OCI-LY1 (cell line): ENCODE measurements at regions not wholly inside any gene's neighbourhood (a gene's known extent, or its start where the extent isn't known, plus 50 kb on each side); places are given as distances from the start of the nearest gene placed in this dataset.

Experiments
- H2AFZ ChIP-seq: fragments of 200-600 bp; sonication (generic), shearing (Covaris generic); 2 replicates; pipeline ENCODE4 v1.6.0; 2014; ENCODE audit warnings: antibody characterized with exemption, mild to moderate bottlenecking, low read length
- H3F3A ChIP-seq: fragments of 200-600 bp; sonication (generic), shearing (Covaris generic); 2 replicates; pipeline ENCODE4 v1.6.0; 2014; ENCODE audit warnings: mild to moderate bottlenecking, antibody characterized with exemption, low read length, moderate library complexity; ENCODE audit not compliant: insufficient read depth
- H3K27ac ChIP-seq: fragments of 200-600 bp; sonication (generic); 2 replicates; pipeline ENCODE4 v1.5.1; 2014; ENCODE audit warnings: low read length, mixed run types, mild to moderate bottlenecking, low read depth; ENCODE audit not compliant: poor library complexity, severe bottlenecking
- H3K27me3 ChIP-seq: fragments of 200-600 bp; sonication (generic); 2 replicates; pipeline ENCODE4 v1.6.0; 2014; ENCODE audit warnings: antibody characterized with exemption, mild to moderate bottlenecking, low read length, moderate library complexity; ENCODE audit not compliant: insufficient read depth
- H3K36me3 ChIP-seq: fragments of 200-600 bp; sonication (generic); 2 replicates; pipeline ENCODE4 v1.6.1; 2014; ENCODE audit warnings: mild to moderate bottlenecking, antibody characterized with exemption, low read length, moderate library complexity, mixed read lengths; ENCODE audit not compliant: insufficient read depth
- H3K4me1 ChIP-seq: fragments of 200-600 bp; sonication (generic); 2 replicates; pipeline ENCODE4 v1.5.1; 2014; ENCODE audit warnings: mild to moderate bottlenecking, low read length, moderate library complexity; ENCODE audit not compliant: insufficient read depth, severe bottlenecking
- H3K4me2 ChIP-seq: fragments of 200-600 bp; sonication (generic), shearing (Covaris generic); 2 replicates; pipeline ENCODE4 v1.6.1; 2014; ENCODE audit warnings: low read length
- H3K4me3 ChIP-seq: fragments of 200-600 bp; sonication (generic); 2 replicates; pipeline ENCODE4 v1.5.1; 2014; ENCODE audit warnings: low read length, low read depth, mild to moderate bottlenecking, mixed read lengths; ENCODE audit not compliant: poor library complexity, severe bottlenecking
- H3K79me2 ChIP-seq: fragments of 200-600 bp; shearing (Covaris generic); 2 replicates; pipeline ENCODE4 v1.6.1; 2016; ENCODE audit warnings: mixed run types, low read length, mixed read lengths; ENCODE audit not compliant: insufficient read depth
- H3K9ac ChIP-seq: fragments of 200-600 bp; sonication (generic), shearing (Covaris generic); 2 replicates; pipeline ENCODE4 v1.6.1; 2014; ENCODE audit warnings: mild to moderate bottlenecking, low read length, mixed read lengths
- H3K9me2 ChIP-seq: fragments of 200-600 bp; sonication (generic), shearing (Covaris generic); 2 replicates; pipeline ENCODE4 v1.6.1; 2014; ENCODE audit warnings: low read depth, mild to moderate bottlenecking, low read length, mixed read lengths
- H3K9me3 ChIP-seq: fragments of 200-600 bp; shearing (Covaris generic); 2 replicates; pipeline ENCODE4 v1.6.1; 2014; ENCODE audit warnings: low read length, mixed read lengths
- H4K20me1 ChIP-seq: fragments of 200-600 bp; sonication (generic), shearing (Covaris generic); 2 replicates; pipeline ENCODE4 v1.6.0; 2016; ENCODE audit warnings: mild to moderate bottlenecking, low read length; ENCODE audit not compliant: insufficient read depth
- EZH2 ChIP-seq: fragments of 200-600 bp; sonication (generic), shearing (Covaris generic); IDR thresholded peaks from 2 replicates; pipeline ENCODE4 v1.8.0; 2017; ENCODE audit warnings: borderline replicate concordance, mixed run types, mild to moderate bottlenecking, antibody characterized with exemption, low read length, moderate library complexity, mixed read lengths
- TF ChIP-seq, protein P1 (sequence below): fragments of 200-600 bp; sonication (generic), shearing (Covaris generic); IDR thresholded peaks from 2 replicates; pipeline ENCODE4 v1.5.1; 2017; ENCODE audit warnings: mild to moderate bottlenecking, antibody characterized with exemption, low read length, moderate library complexity, mixed read lengths

DNA sequence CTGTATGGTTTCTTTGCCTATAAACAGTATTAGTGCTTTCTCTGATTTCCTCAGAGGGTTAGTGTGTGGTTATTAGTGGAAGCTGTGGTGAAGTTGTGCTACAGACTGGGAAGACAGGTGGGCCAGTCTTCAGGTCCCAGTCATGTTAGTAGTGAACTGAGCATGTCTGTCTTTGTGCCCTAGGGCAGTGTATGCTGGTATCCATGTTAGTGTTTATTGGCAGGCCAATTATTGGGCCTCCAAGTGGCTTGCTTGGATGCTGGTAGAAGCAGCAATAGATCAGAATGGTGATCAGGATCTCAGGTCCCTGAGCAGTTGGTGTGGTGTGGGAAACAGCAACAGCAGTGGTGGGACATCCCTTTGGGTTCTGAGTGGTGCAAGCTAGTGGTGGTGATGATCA is 137.6 kb downstream of the OTOR start:
- TF ChIP-seq, protein P1, sequence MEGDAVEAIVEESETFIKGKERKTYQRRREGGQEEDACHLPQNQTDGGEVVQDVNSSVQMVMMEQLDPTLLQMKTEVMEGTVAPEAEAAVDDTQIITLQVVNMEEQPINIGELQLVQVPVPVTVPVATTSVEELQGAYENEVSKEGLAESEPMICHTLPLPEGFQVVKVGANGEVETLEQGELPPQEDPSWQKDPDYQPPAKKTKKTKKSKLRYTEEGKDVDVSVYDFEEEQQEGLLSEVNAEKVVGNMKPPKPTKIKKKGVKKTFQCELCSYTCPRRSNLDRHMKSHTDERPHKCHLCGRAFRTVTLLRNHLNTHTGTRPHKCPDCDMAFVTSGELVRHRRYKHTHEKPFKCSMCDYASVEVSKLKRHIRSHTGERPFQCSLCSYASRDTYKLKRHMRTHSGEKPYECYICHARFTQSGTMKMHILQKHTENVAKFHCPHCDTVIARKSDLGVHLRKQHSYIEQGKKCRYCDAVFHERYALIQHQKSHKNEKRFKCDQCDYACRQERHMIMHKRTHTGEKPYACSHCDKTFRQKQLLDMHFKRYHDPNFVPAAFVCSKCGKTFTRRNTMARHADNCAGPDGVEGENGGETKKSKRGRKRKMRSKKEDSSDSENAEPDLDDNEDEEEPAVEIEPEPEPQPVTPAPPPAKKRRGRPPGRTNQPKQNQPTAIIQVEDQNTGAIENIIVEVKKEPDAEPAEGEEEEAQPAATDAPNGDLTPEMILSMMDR: no peak
- TF ChIP-seq EZH2: no peak
- Histone ChIP-seq H3K36me3 (no peaks in the 10 kb centered on the region), H3K9me2 (no peaks in the 10 kb centered on the region), H3K9me3 (no peaks in the 10 kb centered on the region), H4K20me1 (no peaks in the 10 kb centered on the region), H3K27me3 (no peaks in the 10 kb centered on the region), H3K79me2 (no peaks in the 10 kb centered on the region), H3K4me2 (no peak overlapping the region), H2AFZ (no peak overlapping the region), H3K27ac (no peak overlapping the region), H3F3A (no peaks in the 10 kb centered on the region), H3K4me1 (no peaks in the 10 kb centered on the region), H3K9ac (no peak overlapping the region), H3K4me3 (no peak overlapping the region)

DNA sequence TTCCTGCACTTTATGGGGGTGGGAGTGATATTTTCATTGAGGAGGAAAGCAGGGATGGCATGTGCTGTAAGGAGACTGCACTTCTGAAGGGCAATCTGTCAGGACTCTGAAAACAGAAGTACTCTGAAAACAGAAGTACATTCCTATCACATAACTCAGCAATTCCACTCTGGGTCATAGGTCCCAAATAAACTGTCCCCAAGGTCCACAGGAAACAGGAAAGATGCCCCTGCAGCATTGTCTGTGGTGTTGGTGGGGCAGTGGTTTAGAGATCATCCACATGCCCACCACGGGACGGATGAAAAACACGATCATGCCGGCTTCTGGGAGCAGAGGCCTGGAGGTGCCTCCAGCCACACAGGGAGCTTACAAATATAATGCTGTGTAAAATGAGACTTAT is 150.3 kb downstream of the OTOR start:
- Histone ChIP-seq H3K36me3 (no peaks in the 10 kb centered on the region), H3K4me1 (no peaks in the 10 kb centered on the region), H3K9me2 (no peaks in the 10 kb centered on the region), H3K4me3 (no peak overlapping the region), H3K27me3 (no peaks in the 10 kb centered on the region), H3K4me2 (no peak overlapping the region), H3K9ac (no peak overlapping the region), H2AFZ (no peak overlapping the region), H3F3A (no peaks in the 10 kb centered on the region), H3K79me2 (no peaks in the 10 kb centered on the region), H3K27ac (no peak overlapping the region), H3K9me3 (no peaks in the 10 kb centered on the region), H4K20me1 (no peaks in the 10 kb centered on the region)
- no peak for TF ChIP-seq EZH2

DNA sequence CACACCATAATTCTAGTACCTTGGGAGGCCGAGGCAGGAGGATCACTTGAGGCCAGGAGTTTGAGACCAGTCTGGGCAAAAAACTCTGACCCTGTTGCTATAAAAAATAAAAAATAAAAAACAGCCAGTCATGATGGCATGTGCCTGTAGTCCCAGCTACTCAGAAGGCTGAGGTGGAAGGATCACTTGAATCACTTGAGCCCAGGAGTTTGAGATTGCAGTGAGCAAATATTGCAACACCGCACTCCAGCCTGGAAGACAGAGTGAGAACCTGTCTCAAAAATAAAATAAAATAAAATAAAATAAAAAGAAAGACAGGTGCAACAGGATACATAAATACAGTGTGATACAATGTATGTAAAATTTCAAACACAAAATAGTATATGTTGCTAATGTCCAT is 154.5 kb downstream of the OTOR start:
- no peaks in the 10 kb centered on the region for H3K79me2 ChIP-seq
- H3K9me3 ChIP-seq: no peaks in the 10 kb centered on the region
- H3K9me2 ChIP-seq: no peaks in the 10 kb centered on the region
- H3K36me3 ChIP-seq: no peaks in the 10 kb centered on the region
- H3K9ac ChIP-seq: no peak overlapping the region
- no peak overlapping the region for H3K4me2 ChIP-seq
- no peaks in the 10 kb centered on the region for H4K20me1 ChIP-seq
- no peaks in the 10 kb centered on the region for H3K4me1 ChIP-seq
- TF ChIP-seq, protein P1: no peak
- TF ChIP-seq EZH2: no peak
- H3K27me3 ChIP-seq: no peaks in the 10 kb centered on the region
- no peak overlapping the region for H3K4me3 ChIP-seq
- H3F3A ChIP-seq: no peaks in the 10 kb centered on the region
- no peak overlapping the region for H3K27ac ChIP-seq
- no peak overlapping the region for H2AFZ ChIP-seq

DNA sequence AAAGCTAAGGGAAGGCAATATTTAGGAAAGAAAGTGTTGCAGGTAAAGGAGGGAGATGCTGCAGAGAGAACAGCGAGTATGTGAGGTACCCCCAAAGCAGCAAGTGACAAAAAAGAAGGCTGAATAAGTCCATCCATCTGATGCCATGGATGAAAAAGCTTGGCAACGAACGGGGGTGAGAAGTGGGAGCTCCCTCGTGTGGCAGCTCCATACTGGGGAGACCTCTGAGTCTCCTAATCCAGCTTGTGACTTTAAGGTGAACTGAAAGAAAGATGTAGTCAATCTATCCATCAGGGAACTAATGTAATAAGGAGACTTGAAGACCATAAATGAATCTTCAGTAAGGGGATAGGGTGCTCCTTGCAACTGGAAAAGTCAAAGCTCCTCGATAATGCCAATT is 156.6 kb downstream of the OTOR start:
- Histone ChIP-seq H3K9ac (no peak overlapping the region), H3K4me3 (no peak overlapping the region), H3K79me2 (no peaks in the 10 kb centered on the region), H3K27me3 (no peaks in the 10 kb centered on the region), H3K27ac (no peak overlapping the region), H3K36me3 (no peaks in the 10 kb centered on the region), H3K4me1 (no peaks in the 10 kb centered on the region), H2AFZ (no peak overlapping the region), H3F3A (no peaks in the 10 kb centered on the region), H3K9me2 (no peaks in the 10 kb centered on the region), H4K20me1 (no peaks in the 10 kb centered on the region), H3K9me3 (no peaks in the 10 kb centered on the region), H3K4me2 (no peak overlapping the region)
- TF ChIP-seq, protein P1: peak; percentile 26; the same call in 1 of the 2 replicates
- TF ChIP-seq EZH2: no peak
